Hematopoietic multipotent progenitor cell treated with erythropoietin and hydrocortisone succinate and interleukin-3 and kit ligand, for 4 days (in vitro differentiated cells): ENCODE measurements at regions not wholly inside any gene's neighbourhood (a gene's known extent, or its start where the extent isn't known, plus 50 kb on each side); places are given as distances from the start of the nearest gene placed in this dataset.
"Not testable (repeated sequence)": the region's sequence is repeated elsewhere in the genome, so short reads cannot be mapped to it uniquely, and the experiment has no call there.

Source experiments
- DNase-seq: peaks from one replicate; pipeline ENCODE4 v3.0.0-alpha.2; 2015

- DNase-seq: no peak
These were observed 67.3 kb upstream of the FBXO33 start for GRCh38 chr14:39499514-39499913.

DNA sequence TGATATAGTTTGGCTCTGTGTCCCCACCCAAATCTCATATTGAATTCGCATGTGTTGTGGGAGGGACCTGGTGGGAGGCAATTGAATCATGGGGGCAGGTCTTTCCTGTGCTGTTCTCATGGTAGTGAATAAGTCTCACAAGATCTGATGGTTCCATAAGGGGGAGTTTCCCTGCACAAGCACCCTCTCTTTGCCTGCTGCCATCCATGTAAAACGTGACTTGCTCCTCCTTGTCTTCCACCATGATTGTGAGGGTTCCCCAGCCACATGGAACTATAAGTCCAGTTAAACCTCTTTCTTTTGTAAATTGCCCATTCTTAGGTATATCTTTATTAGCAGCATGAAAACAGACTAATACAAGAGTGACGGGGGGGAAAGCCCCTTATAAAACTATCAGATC, 65.4 kb upstream of the FBXO33 start:
- DNase-seq: not testable (repeated sequence)

GRCh38 chr14:39492267-39492666, 60.0 kb upstream of the FBXO33 start:
- DNase-seq: no peak

DNA sequence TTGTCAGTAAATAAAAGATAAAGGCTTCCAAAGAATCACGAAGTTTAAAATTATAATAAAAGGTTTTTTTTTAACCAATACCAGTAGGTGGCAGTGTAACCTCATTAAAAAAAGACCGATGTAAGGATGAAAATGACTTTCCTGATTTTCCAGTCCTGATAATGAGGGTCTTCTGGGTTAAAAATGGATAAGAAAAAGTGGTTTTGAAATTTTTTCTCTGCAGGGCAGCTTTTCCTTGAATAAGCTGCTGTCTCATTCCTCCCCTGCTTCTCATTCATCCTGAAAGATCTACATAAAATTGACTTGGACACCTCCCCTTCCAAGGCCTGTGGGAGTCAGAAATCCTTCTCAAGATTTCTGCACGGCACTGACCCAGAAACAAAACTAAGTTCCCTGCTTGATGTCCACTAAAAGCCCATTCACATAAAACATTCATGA, 58.9 kb upstream of the FBXO33 start:
- DNase-seq: peak; percentile 57

GRCh38 chr14:39488600-39488999, 56.4 kb upstream of the FBXO33 start:
- DNase-seq: no peak

GRCh38 chr14:39483682-39484081, 51.4 kb upstream of the FBXO33 start:
- no peak for DNase-seq
